GM23338 (cell line): ENCODE measurements at regions not wholly inside any gene's neighbourhood (a gene's known extent, or its start where the extent isn't known, plus 50 kb on each side); places are given as distances from the start of the nearest gene placed in this dataset.
A peak's percentile ranks its signal among the peaks of the same experiment; 100 is the strongest.

Source experiments
- ATAC-seq: fragments of 200-7000 bp; cut with Tn5 transposase; 3 replicates; pipeline ENCODE4 v1.9.1; 2020
- DNase-seq: peaks from one replicate; pipeline ENCODE4 v3.0.0-alpha.2; 2015; ENCODE audit warnings: low spot score
- H2AFZ ChIP-seq: fragments of 200-600 bp; sonication (generic); 2 replicates; pipeline ENCODE4 v1.8.0; 2016; ENCODE audit warnings: antibody characterized with exemption, mild to moderate bottlenecking, moderate library complexity
- H3F3A ChIP-seq: fragments of 200-600 bp; sonication (generic); replicated peaks from 2 replicates; pipeline ENCODE4 v1.8.0; 2017; ENCODE audit warnings: antibody characterized with exemption, mixed run types, low read depth
- H3K27ac ChIP-seq: fragments of 200-600 bp; sonication (generic); 2 replicates; pipeline ENCODE4 v1.6.1; 2016; ENCODE audit warnings: low read depth
- H3K27me3 ChIP-seq: fragments of 200-600 bp; sonication (generic); 2 replicates; pipeline ENCODE4 v1.8.0; 2016; ENCODE audit warnings: mild to moderate bottlenecking, mixed run types, moderate library complexity; ENCODE audit not compliant: insufficient read depth
- H3K36me3 ChIP-seq: fragments of 200-600 bp; sonication (generic); 2 replicates; pipeline ENCODE4 v1.8.0; 2016; ENCODE audit warnings: mild to moderate bottlenecking; ENCODE audit not compliant: insufficient read depth
- H3K4me1 ChIP-seq: fragments of 200-600 bp; sonication (generic); 2 replicates; pipeline ENCODE4 v1.8.0; 2016; ENCODE audit warnings: mild to moderate bottlenecking, moderate library complexity; ENCODE audit not compliant: insufficient read depth
- H3K4me2 ChIP-seq: fragments of 200-600 bp; sonication (generic); 2 replicates; pipeline ENCODE4 v1.7.1; 2017; ENCODE audit warnings: mixed run types
- H3K4me3 ChIP-seq: fragments of 200-600 bp; sonication (generic); 2 replicates; pipeline ENCODE4 v1.6.1; 2016; ENCODE audit warnings: mixed run types
- H3K79me2 ChIP-seq: fragments of 200-600 bp; sonication (generic); replicated peaks from 2 replicates; pipeline ENCODE4 v1.8.0; 2017; ENCODE audit warnings: mild to moderate bottlenecking; ENCODE audit not compliant: insufficient read depth
- H3K9me2 ChIP-seq: fragments of 200-600 bp; sonication (generic); 2 replicates; pipeline ENCODE4 v1.8.0; 2017; ENCODE audit not compliant: insufficient read depth
- H4K20me1 ChIP-seq: fragments of 200-600 bp; sonication (generic); replicated peaks from 2 replicates; pipeline ENCODE4 v1.8.0; 2017; ENCODE audit warnings: mild to moderate bottlenecking; ENCODE audit not compliant: insufficient read depth
- H3K27ac Mint-ChIP-seq: 2 replicates; pipeline ENCODE4 v1.8.0; 2020; ENCODE audit warnings: inconsistent platforms, mild to moderate bottlenecking, moderate library complexity, mixed read lengths
- H3K27me3 Mint-ChIP-seq: 3 replicates; pipeline ENCODE4 v1.8.0; 2022; ENCODE audit warnings: low read depth, mild to moderate bottlenecking, moderate library complexity, mixed read lengths, inconsistent platforms; ENCODE audit not compliant: insufficient read depth, poor library complexity
- H3K36me3 Mint-ChIP-seq: 3 replicates; pipeline ENCODE4 v1.8.0; 2021; ENCODE audit warnings: low read depth, mild to moderate bottlenecking, inconsistent platforms, moderate library complexity, mixed read lengths
- H3K4me1 Mint-ChIP-seq: 3 replicates; pipeline ENCODE4 v1.8.0; 2020; ENCODE audit warnings: mild to moderate bottlenecking, inconsistent platforms, mixed read lengths
- H3K4me3 Mint-ChIP-seq: 3 replicates; pipeline ENCODE4 v1.8.0; 2021; ENCODE audit warnings: moderate library complexity, mild to moderate bottlenecking, inconsistent platforms, mixed read lengths
- H3K9me3 Mint-ChIP-seq: 3 replicates; pipeline ENCODE4 v1.8.0; 2020; ENCODE audit warnings: moderate library complexity, mild to moderate bottlenecking, inconsistent platforms, mixed read lengths
- CREB1 ChIP-seq: fragments of 250-450 bp; sonication (Bioruptor Pico); IDR thresholded peaks from 2 replicates; pipeline ENCODE4 v1.5.0; 2020; ENCODE audit warnings: low read depth, mild to moderate bottlenecking, moderate library complexity
- EZH2 ChIP-seq: fragments of 200-600 bp; sonication (generic); IDR thresholded peaks from one replicate; pipeline ENCODE4 v1.8.0; 2017; ENCODE audit warnings: antibody characterized with exemption, mild to moderate bottlenecking, low read depth; ENCODE audit not compliant: unreplicated experiment
- JUNB ChIP-seq: IDR thresholded peaks from one replicate; pipeline ENCODE4 v1.6.1; 2016; ENCODE audit warnings: antibody characterized with exemption; ENCODE audit not compliant: unreplicated experiment
- NANOG ChIP-seq: IDR thresholded peaks from 2 replicates; pipeline ENCODE4 v1.6.1; 2016; ENCODE audit warnings: antibody characterized with exemption, borderline replicate concordance
- POLR2AphosphoS5 ChIP-seq: IDR thresholded peaks from 2 replicates; pipeline ENCODE4 v1.6.1; 2016; ENCODE audit warnings: antibody characterized with exemption, low read depth
- STAT1 ChIP-seq: IDR thresholded peaks from one replicate; pipeline ENCODE4 v1.6.1; 2016; ENCODE audit warnings: antibody characterized with exemption; ENCODE audit not compliant: unreplicated experiment
- ZNF331 ChIP-seq: fragments of 250-450 bp; sonication (Bioruptor Pico); IDR thresholded peaks from 2 replicates; pipeline ENCODE4 v1.5.0; 2020; ENCODE audit warnings: low read depth, mild to moderate bottlenecking, moderate library complexity
- TF ChIP-seq, protein P1 (sequence below): IDR thresholded peaks from 2 replicates; pipeline ENCODE4 v1.6.1; 2016; ENCODE audit warnings: antibody characterized with exemption
- TF ChIP-seq, protein P2 (sequence below): fragments of 250-450 bp; sonication (Bioruptor Pico); IDR thresholded peaks from 2 replicates; pipeline ENCODE4 v1.5.0; 2020; ENCODE audit warnings: mild to moderate bottlenecking, moderate library complexity
- TF ChIP-seq, protein P3 (sequence below): IDR thresholded peaks from one replicate; pipeline ENCODE4 v1.6.1; 2018; ENCODE audit warnings: antibody characterized with exemption; ENCODE audit not compliant: unreplicated experiment

DNA sequence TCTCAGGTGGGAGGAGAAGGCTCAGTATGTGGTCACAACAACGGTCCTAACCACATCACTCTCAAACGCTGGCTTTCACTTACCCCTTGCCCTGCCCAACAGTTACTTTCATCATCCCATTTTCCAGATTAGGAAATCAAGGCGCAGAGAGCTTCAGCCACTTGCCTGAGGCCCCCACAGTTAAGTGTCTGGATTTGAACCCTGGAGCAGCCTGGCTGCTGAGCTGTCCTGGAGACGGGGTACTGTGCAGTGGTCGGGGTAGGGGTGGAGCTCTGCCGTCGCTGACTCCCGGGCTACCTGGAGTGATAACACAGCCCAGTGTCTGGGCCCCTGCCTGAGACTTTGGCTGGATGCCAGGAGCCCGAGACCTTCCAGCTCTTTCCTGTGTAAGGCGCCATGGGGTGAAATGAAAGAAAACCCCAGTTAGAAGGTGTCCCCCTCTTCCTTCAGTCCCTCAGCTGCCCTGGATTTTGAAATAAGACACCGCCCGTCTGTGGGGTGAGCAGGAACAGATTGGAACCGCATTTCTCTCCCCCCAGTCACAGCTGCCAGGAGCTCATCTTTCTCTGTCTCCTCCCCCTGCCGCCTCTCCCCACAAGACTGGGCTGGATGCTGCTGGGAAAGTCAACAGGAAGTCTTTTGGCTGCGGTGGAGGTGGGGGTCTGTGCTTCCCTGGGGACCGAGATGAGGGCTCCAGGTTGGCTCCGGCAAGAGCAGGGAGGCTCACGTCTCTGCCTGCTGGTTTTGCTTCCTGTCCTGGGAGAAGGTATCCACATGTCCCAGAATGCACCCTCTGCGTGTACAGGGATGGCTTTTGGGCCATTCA, 280.2 kb downstream of the SEC14L1 start:
- Histone ChIP-seq H3K4me3 (peak overlapping the region; percentile 21; the same call in 1 of the 2 replicates), H3K9me2 (no peaks in the 10 kb centered on the region), H3F3A (0 out of 2 replicates have a peak, but pooled peaks cover 9% of the 10 kb centered on the region), H3K4me2 (peak overlapping the region; percentile 78), H3K79me2 (peaks cover 52% of the 10 kb centered on the region), H3K27ac (peak overlapping the region; percentile 96), H3K36me3 (no peaks in the 10 kb centered on the region), H2AFZ (no peak overlapping the region), H3K27me3 (no peaks in the 10 kb centered on the region), H3K4me1 (peaks cover 51% of the 10 kb centered on the region), H4K20me1 (peaks cover 5% of the 10 kb centered on the region; the same call in 1 of the 2 replicates)
- ATAC-seq = peak; percentile 49
- H3K27ac Mint-ChIP-seq = peak overlapping the region; percentile 85
- H3K36me3 Mint-ChIP-seq = no peaks in the 10 kb centered on the region
- H3K4me1 Mint-ChIP-seq = peaks cover 60% of the 10 kb centered on the region
- peak overlapping the region; percentile 38; the same call in 2 of the 3 replicates for H3K4me3 Mint-ChIP-seq
- no peaks in the 10 kb centered on the region for H3K9me3 Mint-ChIP-seq
- peak; percentile 85 for DNase-seq
- peaks cover 32% of the 10 kb centered on the region for H3K27me3 Mint-ChIP-seq
- no peak for TF ChIP-seq CREB1 (CRISPR knock-in tag)
- TF ChIP-seq, protein P1, sequence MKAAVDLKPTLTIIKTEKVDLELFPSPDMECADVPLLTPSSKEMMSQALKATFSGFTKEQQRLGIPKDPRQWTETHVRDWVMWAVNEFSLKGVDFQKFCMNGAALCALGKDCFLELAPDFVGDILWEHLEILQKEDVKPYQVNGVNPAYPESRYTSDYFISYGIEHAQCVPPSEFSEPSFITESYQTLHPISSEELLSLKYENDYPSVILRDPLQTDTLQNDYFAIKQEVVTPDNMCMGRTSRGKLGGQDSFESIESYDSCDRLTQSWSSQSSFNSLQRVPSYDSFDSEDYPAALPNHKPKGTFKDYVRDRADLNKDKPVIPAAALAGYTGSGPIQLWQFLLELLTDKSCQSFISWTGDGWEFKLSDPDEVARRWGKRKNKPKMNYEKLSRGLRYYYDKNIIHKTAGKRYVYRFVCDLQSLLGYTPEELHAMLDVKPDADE = peak; percentile 70

DNA sequence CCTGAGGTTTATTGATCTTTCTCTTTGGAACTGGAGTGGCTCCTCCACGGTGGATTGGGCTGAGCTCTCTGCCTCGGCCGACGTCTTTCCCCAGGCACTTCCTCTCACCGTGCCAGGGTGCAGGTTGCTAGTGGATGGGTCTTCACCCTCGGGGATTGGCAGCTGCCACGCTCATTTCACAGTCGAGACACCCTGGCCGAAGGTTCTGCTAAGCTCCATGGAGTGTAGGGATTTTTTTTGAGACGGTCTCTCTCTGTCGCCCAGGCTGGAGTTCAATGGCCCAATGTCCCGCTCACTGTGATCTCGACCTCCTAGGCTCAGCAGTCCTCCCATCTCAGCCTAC, 280.8 kb downstream of the SEC14L1 start:
- Histone ChIP-seq H3K36me3 (no peaks in the 10 kb centered on the region), H3K4me2 (peak overlapping the region; percentile 78), H3K79me2 (peaks cover 57% of the 10 kb centered on the region), H3K4me3 (no peak overlapping the region; the same call in 1 of the 2 replicates), H3K27me3 (no peaks in the 10 kb centered on the region), H3K9me2 (no peaks in the 10 kb centered on the region), H3K4me1 (peaks cover 54% of the 10 kb centered on the region), H2AFZ (no peak overlapping the region), H3F3A (0 out of 2 replicates have a peak, but pooled peaks cover 9% of the 10 kb centered on the region), H3K27ac (peak overlapping the region; percentile 88), H4K20me1 (peaks cover 5% of the 10 kb centered on the region; the same call in 1 of the 2 replicates)
- Mint-ChIP-seq H3K4me3 (peak overlapping the region; percentile 38; the same call in 1 of the 3 replicates), H3K27ac (peak overlapping the region; percentile 85), H3K4me1 (peaks cover 66% of the 10 kb centered on the region), H3K27me3 (peaks cover 29% of the 10 kb centered on the region), H3K9me3 (no peaks in the 10 kb centered on the region), H3K36me3 (no peaks in the 10 kb centered on the region)
- no peak for DNase-seq
- ATAC-seq = no peak
- TF ChIP-seq EZH2 (no peak), POLR2AphosphoS5 (no peak), CREB1 (CRISPR knock-in tag) (no peak), JUNB (no peak), NANOG (no peak), ZNF331 (CRISPR knock-in tag) (no peak), STAT1 (no peak)
- TF ChIP-seq, protein P2, sequence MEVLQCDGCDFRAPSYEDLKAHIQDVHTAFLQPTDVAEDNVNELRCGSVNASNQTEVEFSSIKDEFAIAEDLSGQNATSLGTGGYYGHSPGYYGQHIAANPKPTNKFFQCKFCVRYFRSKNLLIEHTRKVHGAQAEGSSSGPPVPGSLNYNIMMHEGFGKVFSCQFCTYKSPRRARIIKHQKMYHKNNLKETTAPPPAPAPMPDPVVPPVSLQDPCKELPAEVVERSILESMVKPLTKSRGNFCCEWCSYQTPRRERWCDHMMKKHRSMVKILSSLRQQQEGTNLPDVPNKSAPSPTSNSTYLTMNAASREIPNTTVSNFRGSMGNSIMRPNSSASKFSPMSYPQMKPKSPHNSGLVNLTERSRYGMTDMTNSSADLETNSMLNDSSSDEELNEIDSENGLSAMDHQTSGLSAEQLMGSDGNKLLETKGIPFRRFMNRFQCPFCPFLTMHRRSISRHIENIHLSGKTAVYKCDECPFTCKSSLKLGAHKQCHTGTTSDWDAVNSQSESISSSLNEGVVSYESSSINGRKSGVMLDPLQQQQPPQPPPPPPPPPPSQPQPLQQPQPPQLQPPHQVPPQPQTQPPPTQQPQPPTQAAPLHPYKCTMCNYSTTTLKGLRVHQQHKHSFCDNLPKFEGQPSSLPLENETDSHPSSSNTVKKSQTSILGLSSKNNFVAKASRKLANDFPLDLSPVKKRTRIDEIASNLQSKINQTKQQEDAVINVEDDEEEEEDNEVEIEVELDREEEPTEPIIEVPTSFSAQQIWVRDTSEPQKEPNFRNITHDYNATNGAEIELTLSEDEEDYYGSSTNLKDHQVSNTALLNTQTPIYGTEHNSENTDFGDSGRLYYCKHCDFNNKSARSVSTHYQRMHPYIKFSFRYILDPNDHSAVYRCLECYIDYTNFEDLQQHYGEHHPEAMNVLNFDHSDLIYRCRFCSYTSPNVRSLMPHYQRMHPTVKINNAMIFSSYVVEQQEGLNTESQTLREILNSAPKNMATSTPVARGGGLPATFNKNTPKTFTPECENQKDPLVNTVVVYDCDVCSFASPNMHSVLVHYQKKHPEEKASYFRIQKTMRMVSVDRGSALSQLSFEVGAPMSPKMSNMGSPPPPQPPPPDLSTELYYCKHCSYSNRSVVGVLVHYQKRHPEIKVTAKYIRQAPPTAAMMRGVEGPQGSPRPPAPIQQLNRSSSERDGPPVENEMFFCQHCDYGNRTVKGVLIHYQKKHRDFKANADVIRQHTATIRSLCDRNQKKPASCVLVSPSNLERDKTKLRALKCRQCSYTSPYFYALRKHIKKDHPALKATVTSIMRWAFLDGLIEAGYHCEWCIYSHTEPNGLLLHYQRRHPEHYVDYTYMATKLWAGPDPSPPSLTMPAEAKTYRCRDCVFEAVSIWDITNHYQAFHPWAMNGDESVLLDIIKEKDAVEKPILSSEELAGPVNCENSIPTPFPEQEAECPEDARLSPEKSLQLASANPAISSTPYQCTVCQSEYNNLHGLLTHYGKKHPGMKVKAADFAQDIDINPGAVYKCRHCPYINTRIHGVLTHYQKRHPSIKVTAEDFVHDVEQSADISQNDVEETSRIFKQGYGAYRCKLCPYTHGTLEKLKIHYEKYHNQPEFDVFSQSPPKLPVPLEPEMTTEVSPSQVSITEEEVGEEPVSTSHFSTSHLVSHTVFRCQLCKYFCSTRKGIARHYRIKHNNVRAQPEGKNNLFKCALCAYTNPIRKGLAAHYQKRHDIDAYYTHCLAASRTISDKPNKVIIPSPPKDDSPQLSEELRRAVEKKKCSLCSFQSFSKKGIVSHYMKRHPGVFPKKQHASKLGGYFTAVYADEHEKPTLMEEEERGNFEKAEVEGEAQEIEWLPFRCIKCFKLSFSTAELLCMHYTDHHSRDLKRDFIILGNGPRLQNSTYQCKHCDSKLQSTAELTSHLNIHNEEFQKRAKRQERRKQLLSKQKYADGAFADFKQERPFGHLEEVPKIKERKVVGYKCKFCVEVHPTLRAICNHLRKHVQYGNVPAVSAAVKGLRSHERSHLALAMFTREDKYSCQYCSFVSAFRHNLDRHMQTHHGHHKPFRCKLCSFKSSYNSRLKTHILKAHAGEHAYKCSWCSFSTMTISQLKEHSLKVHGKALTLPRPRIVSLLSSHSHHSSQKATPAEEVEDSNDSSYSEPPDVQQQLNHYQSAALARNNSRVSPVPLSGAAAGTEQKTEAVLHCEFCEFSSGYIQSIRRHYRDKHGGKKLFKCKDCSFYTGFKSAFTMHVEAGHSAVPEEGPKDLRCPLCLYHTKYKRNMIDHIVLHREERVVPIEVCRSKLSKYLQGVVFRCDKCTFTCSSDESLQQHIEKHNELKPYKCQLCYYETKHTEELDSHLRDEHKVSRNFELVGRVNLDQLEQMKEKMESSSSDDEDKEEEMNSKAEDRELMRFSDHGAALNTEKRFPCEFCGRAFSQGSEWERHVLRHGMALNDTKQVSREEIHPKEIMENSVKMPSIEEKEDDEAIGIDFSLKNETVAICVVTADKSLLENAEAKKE (CRISPR knock-in tag) = no peak
- TF ChIP-seq, protein P3, sequence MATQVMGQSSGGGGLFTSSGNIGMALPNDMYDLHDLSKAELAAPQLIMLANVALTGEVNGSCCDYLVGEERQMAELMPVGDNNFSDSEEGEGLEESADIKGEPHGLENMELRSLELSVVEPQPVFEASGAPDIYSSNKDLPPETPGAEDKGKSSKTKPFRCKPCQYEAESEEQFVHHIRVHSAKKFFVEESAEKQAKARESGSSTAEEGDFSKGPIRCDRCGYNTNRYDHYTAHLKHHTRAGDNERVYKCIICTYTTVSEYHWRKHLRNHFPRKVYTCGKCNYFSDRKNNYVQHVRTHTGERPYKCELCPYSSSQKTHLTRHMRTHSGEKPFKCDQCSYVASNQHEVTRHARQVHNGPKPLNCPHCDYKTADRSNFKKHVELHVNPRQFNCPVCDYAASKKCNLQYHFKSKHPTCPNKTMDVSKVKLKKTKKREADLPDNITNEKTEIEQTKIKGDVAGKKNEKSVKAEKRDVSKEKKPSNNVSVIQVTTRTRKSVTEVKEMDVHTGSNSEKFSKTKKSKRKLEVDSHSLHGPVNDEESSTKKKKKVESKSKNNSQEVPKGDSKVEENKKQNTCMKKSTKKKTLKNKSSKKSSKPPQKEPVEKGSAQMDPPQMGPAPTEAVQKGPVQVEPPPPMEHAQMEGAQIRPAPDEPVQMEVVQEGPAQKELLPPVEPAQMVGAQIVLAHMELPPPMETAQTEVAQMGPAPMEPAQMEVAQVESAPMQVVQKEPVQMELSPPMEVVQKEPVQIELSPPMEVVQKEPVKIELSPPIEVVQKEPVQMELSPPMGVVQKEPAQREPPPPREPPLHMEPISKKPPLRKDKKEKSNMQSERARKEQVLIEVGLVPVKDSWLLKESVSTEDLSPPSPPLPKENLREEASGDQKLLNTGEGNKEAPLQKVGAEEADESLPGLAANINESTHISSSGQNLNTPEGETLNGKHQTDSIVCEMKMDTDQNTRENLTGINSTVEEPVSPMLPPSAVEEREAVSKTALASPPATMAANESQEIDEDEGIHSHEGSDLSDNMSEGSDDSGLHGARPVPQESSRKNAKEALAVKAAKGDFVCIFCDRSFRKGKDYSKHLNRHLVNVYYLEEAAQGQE = no peak
